ENCODE measurements at regions not wholly inside any gene's neighbourhood (a gene's known extent, or its start where the extent isn't known, plus 50 kb on each side); places are given as distances from the start of the nearest gene placed in this dataset.

GRCh38 chr5:101686536-101687157, 609.4 kb downstream of the SLCO4C1 start:
- Histone ChIP-seq H3F3A (ENCODE audit: control insufficient read depth, insufficient read depth) (no peaks in the 10 kb centered on the region), H3K27ac (ENCODE audit: low read depth, low read length) (no peak overlapping the region), H3K4me3 (ENCODE audit: low read length) (no peak overlapping the region), H4K20me1 (ENCODE audit: control insufficient read depth, insufficient read depth, low read depth, low read length) (no peaks in the 10 kb centered on the region), H3K9me3 (ENCODE audit: control insufficient read depth, insufficient read depth, low read length) (no peaks in the 10 kb centered on the region), H3K27me3 (ENCODE audit: control insufficient read depth, low read length) (no peaks in the 10 kb centered on the region), H3K36me3 (ENCODE audit: control insufficient read depth, low read length) (no peaks in the 10 kb centered on the region), H3K4me1 (ENCODE audit: control insufficient read depth, low read length) (no peaks in the 10 kb centered on the region), H3K4me2 (ENCODE audit: low read length) (no peak overlapping the region), H3K9me2 (replicated peaks; ENCODE audit: control insufficient read depth, low read length) (no peaks in the 10 kb centered on the region), H3K79me2 (ENCODE audit: control insufficient read depth, low read length) (no peaks in the 10 kb centered on the region)
- TF ChIP-seq CTCF (IDR thresholded peaks at IDR 0.05; ENCODE audit: low read depth, low read length, poor library complexity, severe bottlenecking) = no peak
- TF ChIP-seq EZH2phosphoT487 (IDR thresholded peaks at IDR 0.05; ENCODE audit: borderline replicate concordance, low read length) = no peak

GRCh38 chr5:101679816-101680215, 616.3 kb downstream of the SLCO4C1 start:
- no peaks in the 10 kb centered on the region for H3K36me3 ChIP-seq (ENCODE audit: control insufficient read depth, low read length)
- no peak overlapping the region for H3K27ac ChIP-seq (ENCODE audit: low read depth, low read length)
- TF ChIP-seq CTCF (IDR thresholded peaks at IDR 0.05; ENCODE audit: low read depth, low read length, poor library complexity, severe bottlenecking) (no peak), EZH2phosphoT487 (IDR thresholded peaks at IDR 0.05; ENCODE audit: borderline replicate concordance, low read length) (no peak)
- no peaks in the 10 kb centered on the region for H3F3A ChIP-seq (ENCODE audit: control insufficient read depth, insufficient read depth)
- H3K27me3 ChIP-seq (ENCODE audit: control insufficient read depth, low read length) = no peaks in the 10 kb centered on the region
- H3K4me2 ChIP-seq (ENCODE audit: low read length) = no peak overlapping the region
- H3K9me2 ChIP-seq (replicated peaks; ENCODE audit: control insufficient read depth, low read length) = no peaks in the 10 kb centered on the region
- H3K79me2 ChIP-seq (ENCODE audit: control insufficient read depth, low read length) = no peaks in the 10 kb centered on the region
- H3K4me3 ChIP-seq (ENCODE audit: low read length) = no peak overlapping the region
- no peaks in the 10 kb centered on the region for H4K20me1 ChIP-seq (ENCODE audit: control insufficient read depth, insufficient read depth, low read depth, low read length)
- no peaks in the 10 kb centered on the region for H3K9me3 ChIP-seq (ENCODE audit: control insufficient read depth, insufficient read depth, low read length)
- no peaks in the 10 kb centered on the region for H3K4me1 ChIP-seq (ENCODE audit: control insufficient read depth, low read length)

GRCh38 chr5:101678481-101679193, 617.4 kb downstream of the SLCO4C1 start:
- Histone ChIP-seq H3K79me2 (ENCODE audit: control insufficient read depth, low read length) (no peaks in the 10 kb centered on the region), H3F3A (ENCODE audit: control insufficient read depth, insufficient read depth) (no peaks in the 10 kb centered on the region), H3K4me2 (ENCODE audit: low read length) (no peak overlapping the region), H3K4me1 (ENCODE audit: control insufficient read depth, low read length) (no peaks in the 10 kb centered on the region), H3K9me2 (replicated peaks; ENCODE audit: control insufficient read depth, low read length) (no peaks in the 10 kb centered on the region), H3K9me3 (ENCODE audit: control insufficient read depth, insufficient read depth, low read length) (no peaks in the 10 kb centered on the region), H3K36me3 (ENCODE audit: control insufficient read depth, low read length) (no peaks in the 10 kb centered on the region), H3K4me3 (ENCODE audit: low read length) (no peak overlapping the region), H3K27ac (ENCODE audit: low read depth, low read length) (no peak overlapping the region), H4K20me1 (ENCODE audit: control insufficient read depth, insufficient read depth, low read depth, low read length) (no peaks in the 10 kb centered on the region), H3K27me3 (ENCODE audit: control insufficient read depth, low read length) (peaks cover 4% of the 10 kb centered on the region; the same call in 1 of the 2 replicates)
- no peak for TF ChIP-seq EZH2phosphoT487 (IDR thresholded peaks at IDR 0.05; ENCODE audit: borderline replicate concordance, low read length)
- peak; percentile 95 for TF ChIP-seq CTCF (IDR thresholded peaks at IDR 0.05; ENCODE audit: low read depth, low read length, poor library complexity, severe bottlenecking)

All from DOHH2 (cell line).